ENCODE measurements at regions not wholly inside any gene's neighbourhood (a gene's known extent, or its start where the extent isn't known, plus 50 kb on each side); places are given as distances from the start of the nearest gene placed in this dataset.

DNA sequence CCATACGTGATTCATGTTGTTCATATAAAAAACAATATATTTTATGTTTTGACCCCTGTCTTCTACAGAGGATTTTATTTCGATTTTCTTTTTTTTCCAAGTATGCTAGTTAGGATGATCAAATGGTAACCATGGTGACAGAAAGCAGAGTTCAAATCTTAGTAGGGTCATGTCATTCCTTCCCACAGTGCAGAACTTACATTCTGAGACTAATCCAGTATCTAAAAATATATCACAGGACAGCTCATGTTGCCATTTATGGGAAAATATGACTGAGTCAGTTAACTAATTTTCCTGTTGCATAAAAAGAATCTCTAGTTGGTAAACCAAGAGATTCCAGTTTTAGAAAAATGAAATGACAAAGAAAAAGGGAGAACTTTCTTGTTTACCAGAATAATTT lies 209.5 kb downstream of the PARM1 start:
- TF ChIP-seq POLR2AphosphoS5 (IDR thresholded peaks at IDR 0.05) (no peak), CTCF (IDR thresholded peaks at IDR 0.05) (no peak)

Measured in stomach (tissue), 4 donors.